ENCODE measurements at regions not wholly inside any gene's neighbourhood (a gene's known extent, or its start where the extent isn't known, plus 50 kb on each side); places are given as distances from the start of the nearest gene placed in this dataset.
A peak's percentile ranks its signal among the peaks of the same experiment; 100 is the strongest.

- TF ChIP-seq CTCF (IDR thresholded peaks at IDR 0.05): no peak
- no peak for TF ChIP-seq EP300 (IDR thresholded peaks at IDR 0.05)
- no peak for TF ChIP-seq POLR2A (IDR thresholded peaks at IDR 0.05; ENCODE audit: low read depth)
- TF ChIP-seq POLR2AphosphoS5 (IDR thresholded peaks at IDR 0.05): no peak
- 92% methylated on average over 2 of the region's 2 CpGs for WGBS
- Histone ChIP-seq H3K27ac (replicated peaks in 1 of 4) (no peak overlapping the region), H3K4me3 (no peak overlapping the region), H3K4me1 (no peaks in the 10 kb centered on the region), H3K36me3 (no peaks in the 10 kb centered on the region), H3K27me3 (no peaks in the 10 kb centered on the region), H3K9me3 (no peaks in the 10 kb centered on the region)
- intact Hi-C loops (cut with DNase I): no loop called here
- DNase-seq (ENCODE audit: extremely low spot score): peak; percentile 62
These were observed 197.6 kb upstream of the SRRM4 start for GRCh38 chr12:118783703-118784102.

DNA sequence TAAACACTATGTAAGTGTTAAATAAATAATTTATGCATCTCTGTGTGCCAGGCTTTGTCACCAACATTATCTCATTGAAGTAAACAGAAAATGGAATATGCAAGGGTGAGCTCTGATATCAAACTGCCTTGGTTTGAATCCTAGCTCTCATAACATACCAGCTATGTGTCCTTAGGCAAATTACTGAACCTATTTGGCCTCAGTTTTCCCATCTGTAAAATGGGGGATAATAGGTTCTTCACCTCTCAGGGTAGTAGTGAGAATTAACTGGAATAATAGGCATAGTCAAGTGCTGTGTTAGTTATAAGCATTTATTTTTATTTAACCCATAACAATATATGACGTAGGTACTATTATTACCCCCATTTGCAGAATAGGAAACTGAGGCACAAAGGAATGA is 190.8 kb upstream of the SRRM4 start:
- Histone ChIP-seq H3K36me3 (no peaks in the 10 kb centered on the region), H3K9me3 (no peaks in the 10 kb centered on the region), H3K27me3 (no peaks in the 10 kb centered on the region), H3K4me1 (no peaks in the 10 kb centered on the region), H3K27ac (replicated peaks in 1 of 4) (no peak overlapping the region), H3K4me3 (no peak overlapping the region)
- TF ChIP-seq POLR2AphosphoS5 (IDR thresholded peaks at IDR 0.05) (no peak), EP300 (IDR thresholded peaks at IDR 0.05) (no peak), POLR2A (IDR thresholded peaks at IDR 0.05; ENCODE audit: low read depth) (no peak)
- 76% methylated on average over 1 of the region's 1 CpG for WGBS
- no peak for DNase-seq (ENCODE audit: extremely low spot score)
- intact Hi-C loops (cut with DNase I): no loop called here

- peaks cover 0 to 9% (median 6%) of the 10 kb centered on the region in 4 donors for H3K9me3 ChIP-seq
- intact Hi-C loops (cut with DNase I): no loop called here
- WGBS: 25% methylated on average over 6 of the region's 6 CpGs
- DNase-seq (ENCODE audit: extremely low spot score): no peak
- no peak overlapping the region for H3K4me3 ChIP-seq
- H3K27ac ChIP-seq (replicated peaks in 1 of 4): no peak overlapping the region
- H3K4me1 ChIP-seq: no peaks in the 10 kb centered on the region
- TF ChIP-seq POLR2A (IDR thresholded peaks at IDR 0.05; ENCODE audit: low read depth) (no peak), CTCF (IDR thresholded peaks at IDR 0.05) (no peak)
- H3K36me3 ChIP-seq: no peaks in the 10 kb centered on the region
- H3K27me3 ChIP-seq: no peaks in the 10 kb centered on the region
These were observed 167.5 kb upstream of the SRRM4 start for GRCh38 chr12:118813778-118814357.

DNA sequence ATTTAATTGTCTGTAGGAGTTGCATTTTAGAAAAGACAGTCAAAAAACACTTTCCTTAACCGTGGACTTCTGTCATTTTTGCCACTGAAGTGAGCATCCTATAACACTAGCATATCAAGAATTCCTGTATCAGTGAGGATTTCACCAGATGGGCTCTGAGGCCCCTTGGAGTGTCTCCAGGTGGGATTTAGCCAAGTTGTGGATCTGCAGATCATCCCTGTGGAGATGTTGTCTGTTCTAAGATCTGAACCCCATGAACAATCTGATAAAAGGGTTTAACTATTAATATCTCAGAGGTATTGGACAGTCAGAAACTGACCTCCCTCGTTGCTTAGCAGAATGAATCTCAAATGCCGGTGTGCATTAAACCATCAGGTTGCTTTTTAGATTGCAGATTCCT is 165.0 kb upstream of the SRRM4 start:
- intact Hi-C loops (cut with DNase I): no loop called here
- Histone ChIP-seq H3K36me3 (no peaks in the 10 kb centered on the region), H3K4me3 (no peak overlapping the region), H3K4me1 (no peaks in the 10 kb centered on the region), H3K9me3 (peaks cover 0 to 9% (median 6%) of the 10 kb centered on the region in 4 donors), H3K27me3 (no peaks in the 10 kb centered on the region), H3K27ac (replicated peaks in 1 of 4) (no peak overlapping the region)
- DNase-seq (ENCODE audit: extremely low spot score): no peak
- 66% methylated on average over 3 of the region's 3 CpGs for WGBS
- TF ChIP-seq EP300 (IDR thresholded peaks at IDR 0.05) (no peak), POLR2A (IDR thresholded peaks at IDR 0.05; ENCODE audit: low read depth) (no peak), CTCF (IDR thresholded peaks at IDR 0.05) (no peak), POLR2AphosphoS5 (IDR thresholded peaks at IDR 0.05) (no peak)

DNA sequence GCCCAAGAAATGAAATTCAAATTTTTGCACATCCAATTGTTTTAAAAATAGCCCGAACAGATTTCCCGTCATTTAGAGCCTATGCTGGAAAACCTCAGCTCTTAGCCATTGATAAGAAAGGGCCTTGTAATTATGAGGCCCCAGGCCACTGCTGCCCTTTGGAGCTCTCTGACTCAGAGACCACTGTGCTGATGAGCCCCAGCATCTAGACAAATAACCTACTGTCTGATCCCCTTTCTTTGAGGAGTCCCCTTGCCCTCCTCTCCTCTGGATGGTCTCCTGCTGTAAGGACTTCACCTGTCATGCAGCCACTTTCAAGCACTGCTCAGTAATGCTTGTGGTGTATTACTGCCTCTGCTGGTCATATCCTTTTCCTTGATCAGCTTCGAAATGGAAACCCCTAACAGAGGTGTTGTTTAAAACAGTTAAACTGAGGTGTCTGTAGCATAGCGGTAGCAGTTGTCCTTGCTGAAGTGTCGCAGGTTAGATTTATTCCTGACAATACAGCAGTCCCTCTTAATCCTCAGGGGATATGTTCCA is 159.9 kb upstream of the SRRM4 start:
- peaks cover 0 to 13% (median 11%) of the 10 kb centered on the region in 4 donors for H3K9me3 ChIP-seq
- H3K27me3 ChIP-seq: peaks cover 0 to 8% (median 0%) of the 10 kb centered on the region in 4 donors
- intact Hi-C loops (cut with DNase I): no loop called here
- H3K36me3 ChIP-seq: no peaks in the 10 kb centered on the region
- H3K4me1 ChIP-seq: no peaks in the 10 kb centered on the region
- H3K4me3 ChIP-seq: no peak overlapping the region
- no peak overlapping the region for H3K27ac ChIP-seq (replicated peaks in 1 of 4)
- TF ChIP-seq EP300 (IDR thresholded peaks at IDR 0.05) (no peak), POLR2AphosphoS5 (IDR thresholded peaks at IDR 0.05) (no peak), POLR2A (IDR thresholded peaks at IDR 0.05; ENCODE audit: low read depth) (no peak), CTCF (IDR thresholded peaks at IDR 0.05) (no peak)
- WGBS: 81% methylated on average over 5 of the region's 5 CpGs
- DNase-seq (ENCODE audit: extremely low spot score): no peak
